HG02885 (cell line): ENCODE measurements at regions not wholly inside any gene's neighbourhood (a gene's known extent, or its start where the extent isn't known, plus 50 kb on each side); places are given as distances from the start of the nearest gene placed in this dataset.

Experiments
- ATAC-seq: cut with Tn5 transposase; IDR thresholded peaks from one replicate; pipeline ENCODE4 v1.9.1; 2021; ENCODE audit warnings: mild to moderate bottlenecking; ENCODE audit not compliant: unreplicated experiment, poor library complexity

GRCh38 chr7:46153951-46154787 is 233.1 kb upstream of the IGFBP3 start:
- peak; percentile 71 for ATAC-seq

DNA sequence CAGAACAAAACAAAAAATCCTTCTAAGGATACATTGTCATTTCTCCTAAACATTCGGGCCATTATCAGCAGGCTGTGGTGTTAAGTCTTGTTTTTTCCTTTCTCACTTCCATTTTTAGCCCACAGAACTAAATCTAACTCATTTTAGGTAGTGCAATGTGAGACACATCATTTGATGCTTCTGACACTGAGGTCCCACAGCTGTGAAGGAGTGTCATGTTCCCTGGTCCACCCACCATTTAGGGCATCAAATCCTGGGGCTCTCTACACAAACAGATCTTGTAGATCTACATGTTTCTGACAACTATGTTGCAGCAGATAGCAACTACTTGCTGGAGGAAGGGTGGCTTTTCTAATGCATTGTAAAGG is 232.5 kb upstream of the IGFBP3 start:
- peak; percentile 32 for ATAC-seq

- ATAC-seq: no peak
Observed at GRCh38 chr7:46152696-46153095, 231.6 kb upstream of the IGFBP3 start.

DNA sequence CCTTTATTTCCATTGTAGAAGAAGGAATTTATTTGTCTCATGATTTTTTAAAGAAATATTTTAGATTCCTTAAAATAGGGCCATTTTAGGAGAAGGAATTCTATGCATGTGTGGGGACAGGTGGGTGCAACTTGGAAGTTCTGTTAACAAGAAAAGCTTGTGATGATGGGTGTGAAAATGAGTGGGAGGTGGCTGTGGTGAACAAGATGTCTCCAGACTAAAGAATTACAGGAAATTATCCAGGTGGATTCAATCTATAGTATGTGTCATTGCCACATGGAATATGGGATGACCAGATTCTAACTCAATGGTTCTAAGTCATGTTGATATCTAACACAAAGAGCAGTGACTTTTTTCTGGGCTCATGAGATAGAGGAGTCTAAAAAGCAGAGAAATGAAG is 229.6 kb upstream of the IGFBP3 start:
- ATAC-seq: no peak

DNA sequence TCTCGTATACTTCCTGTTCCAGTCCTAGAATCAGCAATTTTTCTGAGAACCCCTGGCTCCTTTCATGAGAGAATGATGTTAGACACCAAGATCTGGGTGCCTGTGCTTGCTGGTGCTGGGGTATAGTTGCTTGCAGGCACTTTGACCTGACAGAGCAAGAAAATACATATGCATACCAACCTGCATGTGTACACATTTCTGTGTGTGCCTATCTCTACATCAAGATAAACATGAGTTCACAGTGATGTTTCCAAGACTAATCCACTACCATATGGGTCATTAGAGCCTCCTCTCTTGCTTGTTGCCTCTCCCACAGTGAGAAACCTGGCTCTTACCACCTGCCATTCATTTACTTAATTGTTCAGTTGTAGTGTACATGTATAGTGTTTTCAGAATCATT is 229.1 kb upstream of the IGFBP3 start:
- ATAC-seq: no peak

DNA sequence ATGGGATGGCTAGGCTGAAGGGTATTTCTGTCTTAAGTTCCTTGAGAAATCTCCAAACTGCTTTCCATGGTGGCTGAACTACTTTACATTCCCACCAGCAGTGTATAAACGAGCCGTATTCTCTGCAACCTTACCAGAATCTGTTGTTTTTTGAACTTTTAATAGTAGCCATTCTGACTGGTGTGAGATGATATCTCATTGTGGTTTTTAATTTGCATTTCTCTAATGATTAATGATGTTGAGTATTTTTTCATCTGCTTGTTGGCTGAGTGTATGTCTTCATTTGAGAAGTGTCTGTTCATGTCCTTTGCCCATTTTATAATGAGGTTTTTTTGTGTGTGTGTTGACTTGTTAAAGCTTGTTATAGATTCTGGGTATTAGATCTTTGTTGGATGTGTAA is 226.8 kb upstream of the IGFBP3 start:
- no peak for ATAC-seq

- no peak for ATAC-seq
Observed at GRCh38 chr7:46146454-46147255, 225.6 kb upstream of the IGFBP3 start.

- ATAC-seq: no peak
Observed at GRCh38 chr7:46145412-46145811, 224.3 kb upstream of the IGFBP3 start.

- no peak for ATAC-seq
Observed at GRCh38 chr7:46143949-46144917, 223.2 kb upstream of the IGFBP3 start.

DNA sequence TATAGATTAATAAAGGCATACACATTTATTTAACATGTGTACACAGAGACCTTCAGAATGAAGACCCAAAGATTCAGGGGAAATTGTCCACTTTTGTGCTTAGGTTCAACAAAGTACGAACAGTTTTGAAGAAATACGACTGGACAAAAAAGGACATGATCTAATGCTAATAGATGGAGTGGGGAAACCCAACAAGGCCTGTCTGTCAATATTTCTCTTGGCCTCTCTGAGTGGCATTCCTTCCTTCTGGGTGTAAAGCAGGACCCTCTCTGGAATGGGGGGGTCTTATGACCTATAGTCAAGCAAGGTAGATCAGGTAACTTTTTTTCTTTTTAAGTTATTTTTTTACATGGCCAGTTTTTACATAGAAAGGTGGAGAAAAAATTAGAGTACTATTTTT is 222.3 kb upstream of the IGFBP3 start:
- ATAC-seq: no peak

DNA sequence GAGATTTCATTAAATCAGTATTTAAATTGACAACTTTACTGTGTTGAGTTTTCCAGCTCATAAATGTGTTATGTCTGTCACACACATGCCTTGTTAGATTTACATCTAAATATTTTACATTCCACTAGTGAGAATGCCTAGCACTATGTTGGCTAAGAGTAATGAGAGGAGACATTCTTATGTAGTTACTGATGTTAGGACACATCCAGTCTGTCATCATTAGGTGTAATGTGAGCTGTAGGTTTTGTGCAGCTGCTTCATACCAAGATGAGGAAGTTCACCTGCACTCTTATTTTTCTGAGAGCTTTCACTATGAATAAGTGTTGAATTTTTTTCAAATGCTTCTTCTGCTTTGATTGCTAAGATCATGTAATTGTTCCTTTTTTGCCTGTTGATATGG is 218.0 kb upstream of the IGFBP3 start:
- peak; percentile 91 for ATAC-seq

- no peak for ATAC-seq
Observed at GRCh38 chr7:46137725-46138124, 216.7 kb upstream of the IGFBP3 start.

- ATAC-seq: no peak
Observed at GRCh38 chr7:46135557-46135956, 214.5 kb upstream of the IGFBP3 start.

DNA sequence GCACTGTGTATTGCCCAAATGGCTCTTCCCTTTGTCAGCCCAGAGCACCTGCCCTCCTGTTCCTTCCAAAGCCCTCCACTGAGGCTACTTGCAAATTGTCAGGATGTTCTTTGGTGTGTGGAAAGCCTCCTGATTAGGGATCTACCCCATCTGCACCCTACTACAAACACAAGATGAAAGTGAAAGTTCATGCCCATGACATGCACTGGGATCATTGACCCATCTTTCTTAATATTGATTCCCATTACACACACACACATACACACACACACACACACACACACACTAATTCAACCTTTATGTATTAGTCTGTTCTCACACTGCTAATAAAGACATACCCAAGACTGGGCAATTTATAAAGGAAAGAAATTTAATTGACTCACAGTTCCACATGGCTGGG is 213.7 kb upstream of the IGFBP3 start:
- ATAC-seq: no peak

DNA sequence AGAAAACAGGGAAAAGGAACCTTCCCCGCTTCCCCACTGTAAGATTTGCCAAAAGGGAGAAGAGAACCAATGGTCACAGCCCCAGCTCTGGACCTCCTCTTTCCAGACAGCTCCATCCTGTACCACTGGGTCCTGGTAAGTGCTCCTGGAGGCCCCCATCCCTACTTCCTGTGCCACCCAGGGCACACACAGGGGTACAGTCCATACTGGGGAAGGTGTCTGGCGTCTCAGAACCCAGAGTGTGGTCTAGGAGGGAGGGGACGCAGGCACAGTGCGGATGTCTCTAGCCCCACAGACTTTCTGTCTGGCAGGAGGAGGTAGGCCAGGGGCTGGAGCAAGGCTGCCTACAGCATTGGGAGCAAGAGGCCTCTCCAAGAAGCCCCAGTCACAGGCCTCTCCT is 213.3 kb upstream of the IGFBP3 start:
- ATAC-seq: no peak

DNA sequence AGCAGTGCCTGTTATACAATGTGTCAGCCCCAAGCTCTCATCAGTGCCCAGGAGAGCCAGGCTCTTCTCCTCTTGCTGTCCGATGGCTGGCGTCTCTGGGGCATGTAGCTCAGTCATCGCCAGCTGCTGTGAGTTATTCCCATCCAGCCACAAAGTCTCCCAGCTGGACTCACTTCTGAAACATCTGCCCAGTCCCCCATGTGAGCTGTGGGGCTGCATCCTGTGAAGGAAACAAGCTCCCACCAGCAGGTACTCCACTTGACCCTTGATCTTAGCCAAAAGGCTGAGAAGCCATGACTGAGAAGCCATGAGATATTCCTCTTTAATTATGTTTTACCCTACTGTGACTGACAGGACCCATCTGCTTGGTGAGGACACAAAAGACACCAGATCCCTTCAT is 212.7 kb upstream of the IGFBP3 start:
- ATAC-seq: no peak

- no peak for ATAC-seq
Observed at GRCh38 chr7:46133072-46133471, 212.0 kb upstream of the IGFBP3 start.

DNA sequence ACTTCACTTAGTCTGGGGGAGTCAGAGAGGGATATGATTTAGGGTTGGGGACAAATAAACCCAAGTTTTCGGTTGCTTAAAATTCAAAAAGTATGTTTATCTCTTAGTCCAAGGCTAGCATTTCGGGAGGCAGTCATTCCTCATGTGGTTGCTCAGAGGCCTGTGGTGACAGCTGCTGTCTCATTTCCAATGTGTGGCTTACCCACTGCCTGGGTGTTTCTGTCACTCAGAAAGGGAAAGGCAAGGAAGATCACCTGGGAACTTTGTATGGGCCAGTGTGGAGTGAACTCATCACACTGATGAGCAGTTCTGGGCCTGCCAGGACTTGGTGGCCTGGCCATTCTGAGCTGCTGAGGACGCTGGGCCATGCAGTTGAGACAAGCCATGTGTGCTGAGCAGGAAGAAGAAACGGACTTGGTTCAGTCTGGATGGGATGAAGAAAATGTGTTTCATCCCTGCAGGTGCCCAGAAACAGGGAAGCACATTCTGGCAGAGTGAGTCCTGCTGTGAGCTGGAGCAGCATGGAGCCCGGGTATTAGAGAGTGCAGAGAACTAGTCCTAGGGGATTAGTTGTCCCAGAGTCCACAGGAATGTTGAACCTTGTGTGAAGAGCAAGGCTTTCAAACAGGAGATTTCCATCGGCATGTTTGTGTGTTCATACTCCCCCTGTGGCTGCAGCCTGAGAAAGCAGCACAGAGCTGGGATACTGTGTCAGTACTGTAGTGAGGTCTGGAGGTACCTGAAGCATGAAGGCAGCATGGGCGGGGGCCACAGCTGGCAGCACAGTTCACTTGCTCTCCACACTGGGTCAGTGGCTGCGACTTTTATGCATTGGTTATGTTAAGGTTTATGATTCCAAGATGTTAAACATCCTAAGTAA is 211.1 kb upstream of the IGFBP3 start:
- ATAC-seq: no peak

DNA sequence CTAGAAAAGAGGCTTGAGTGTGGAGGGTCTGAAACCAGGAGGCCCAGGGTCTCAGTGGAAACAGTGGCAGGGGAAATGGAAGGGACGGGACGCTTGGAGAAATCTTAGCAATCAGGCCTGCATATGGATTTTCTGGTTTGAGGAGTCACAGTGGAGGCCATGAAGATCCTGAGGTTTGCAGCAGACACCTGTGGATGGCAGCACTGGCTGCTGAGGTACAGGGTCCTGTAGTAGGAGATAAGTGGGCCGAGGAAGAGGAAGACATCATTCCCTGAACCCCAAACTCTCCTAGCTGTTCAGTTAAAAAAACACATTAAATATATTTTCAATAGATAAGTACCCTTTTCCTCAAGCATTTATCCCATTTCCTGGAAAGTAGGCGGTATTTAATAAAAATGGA is 208.8 kb upstream of the IGFBP3 start:
- no peak for ATAC-seq

- ATAC-seq: no peak
Observed at GRCh38 chr7:46127814-46128213, 206.7 kb upstream of the IGFBP3 start.
